22Rv1 (cell line): ENCODE measurements at regions not wholly inside any gene's neighbourhood (a gene's known extent, or its start where the extent isn't known, plus 50 kb on each side); places are given as distances from the start of the nearest gene placed in this dataset.

Experiments
- CTCF ChIP-seq: fragments of 450-650 bp; IDR thresholded peaks from 2 replicates; pipeline ENCODE4 v1.5.1; 2017; ENCODE audit warnings: mild to moderate bottlenecking
- ZFX ChIP-seq: fragments of 450-650 bp; IDR thresholded peaks from 2 replicates; pipeline ENCODE4 v1.6.1; 2017; ENCODE audit warnings: antibody characterized with exemption, borderline replicate concordance

- TF ChIP-seq CTCF (no peak), ZFX (no peak)
Measured at GRCh38 chr17:51533219-51533618, 272.9 kb downstream of the UTP18 start.
